GM18507 (cell line): ENCODE measurements at regions not wholly inside any gene's neighbourhood (a gene's known extent, or its start where the extent isn't known, plus 50 kb on each side); places are given as distances from the start of the nearest gene placed in this dataset.

Experiments
- DNase-seq: peaks from one replicate; pipeline ENCODE4 v3.0.0; 2011; ENCODE audit warnings: low read depth; ENCODE audit not compliant: insufficient read length; ENCODE audit errors: extremely low spot score
- FAIRE-seq: peaks from 2 replicates; lab custom pipeline; 2011; peaks lifted over from hg19 to GRCh38; lab: Jason Lieb, UNC

- FAIRE-seq = no peak
- no peak for DNase-seq
These were observed 339.2 kb upstream of the NECTIN3 start for GRCh38 chr3:110732420-110732819.

- FAIRE-seq (no peak), DNase-seq (no peak)
These were observed 338.6 kb upstream of the NECTIN3 start for GRCh38 chr3:110733045-110733444.

- DNase-seq (no peak), FAIRE-seq (no peak)
These were observed 337.1 kb upstream of the NECTIN3 start for GRCh38 chr3:110734524-110734923.

- no peak for FAIRE-seq
- DNase-seq = no peak
These were observed 335.3 kb upstream of the NECTIN3 start for GRCh38 chr3:110736332-110736731.

GRCh38 chr3:110738531-110738930, 333.1 kb upstream of the NECTIN3 start:
- no peak for FAIRE-seq
- no peak for DNase-seq

- FAIRE-seq (no peak), DNase-seq (no peak)
These were observed 329.7 kb upstream of the NECTIN3 start for GRCh38 chr3:110741891-110742290.

- FAIRE-seq = no peak
- no peak for DNase-seq
These were observed 328.4 kb upstream of the NECTIN3 start for GRCh38 chr3:110743202-110743601.

- DNase-seq (no peak), FAIRE-seq (no peak)
These were observed 327.6 kb upstream of the NECTIN3 start for GRCh38 chr3:110743984-110744383.

- no peak for FAIRE-seq
- DNase-seq = no peak
These were observed 326.9 kb upstream of the NECTIN3 start for GRCh38 chr3:110744723-110745122.

- FAIRE-seq (no peak), DNase-seq (no peak)
These were observed 322.6 kb upstream of the NECTIN3 start for GRCh38 chr3:110749006-110749405.

GRCh38 chr3:110750201-110750600, 321.4 kb upstream of the NECTIN3 start:
- DNase-seq = no peak
- no peak for FAIRE-seq

- FAIRE-seq (no peak), DNase-seq (no peak)
These were observed 319.3 kb upstream of the NECTIN3 start for GRCh38 chr3:110752307-110752706.

- DNase-seq (no peak), FAIRE-seq (no peak)
These were observed 318.1 kb upstream of the NECTIN3 start for GRCh38 chr3:110753516-110753915.

- FAIRE-seq = no peak
These were observed 317.3 kb upstream of the NECTIN3 start for GRCh38 chr3:110754212-110754916.

GRCh38 chr3:110755345-110755744, 316.3 kb upstream of the NECTIN3 start:
- FAIRE-seq (no peak), DNase-seq (no peak)

More at GRCh38 chr3:110754212-110754916, 317.3 kb upstream of the NECTIN3 start:
- DNase-seq = no peak

GRCh38 chr3:110756705-110757104, 314.9 kb upstream of the NECTIN3 start:
- FAIRE-seq (no peak), DNase-seq (no peak)

- FAIRE-seq (no peak), DNase-seq (no peak)
These were observed 313.4 kb upstream of the NECTIN3 start for GRCh38 chr3:110758208-110758607.

GRCh38 chr3:110767156-110767555, 304.5 kb upstream of the NECTIN3 start:
- FAIRE-seq (no peak), DNase-seq (no peak)

GRCh38 chr3:110767838-110768237, 303.8 kb upstream of the NECTIN3 start:
- FAIRE-seq (no peak), DNase-seq (no peak)

- FAIRE-seq (no peak), DNase-seq (no peak)
These were observed 298.1 kb upstream of the NECTIN3 start for GRCh38 chr3:110773413-110773954.

GRCh38 chr3:110774496-110775265, 296.9 kb upstream of the NECTIN3 start:
- FAIRE-seq = no peak
- DNase-seq = no peak
